ENCODE measurements at regions not wholly inside any gene's neighbourhood (a gene's known extent, or its start where the extent isn't known, plus 50 kb on each side); places are given as distances from the start of the nearest gene placed in this dataset.
A peak's percentile ranks its signal among the peaks of the same experiment; 100 is the strongest.

DNA sequence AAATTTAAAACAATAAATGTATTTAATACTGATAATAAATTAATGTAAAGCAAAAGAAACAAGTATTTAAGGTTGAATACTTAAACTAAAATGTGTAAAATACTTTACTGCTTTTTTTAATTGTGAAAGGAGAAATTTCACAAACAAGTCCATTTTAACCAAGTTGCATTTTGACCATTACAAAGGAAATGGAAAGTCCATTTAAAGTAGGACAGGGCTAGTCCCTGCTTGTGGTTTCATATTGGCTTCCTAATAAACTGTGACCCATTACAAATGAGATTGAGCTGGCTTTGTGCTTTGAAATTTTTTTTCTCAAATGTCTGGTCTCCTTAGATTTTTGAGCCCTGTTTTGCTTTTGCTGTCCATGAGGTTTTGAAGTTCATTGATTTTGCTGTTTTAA, 527.6 kb downstream of the MAFB start:
- Histone ChIP-seq H3K27me3 (no peaks in the 10 kb centered on the region), H3K27ac (no peak overlapping the region), H3K9me3 (no peaks in the 10 kb centered on the region), H3K4me1 (peaks cover 0 to 10% (median 0%) of the 10 kb centered on the region in 4 donors), H3K36me3 (no peaks in the 10 kb centered on the region), H3K4me3 (no peak overlapping the region)
- no peak for DNase-seq (ENCODE audit: low spot score in 2 of 2)
- no peak for TF ChIP-seq EP300 (IDR thresholded peaks at IDR 0.05)
- TF ChIP-seq, protein P1, sequence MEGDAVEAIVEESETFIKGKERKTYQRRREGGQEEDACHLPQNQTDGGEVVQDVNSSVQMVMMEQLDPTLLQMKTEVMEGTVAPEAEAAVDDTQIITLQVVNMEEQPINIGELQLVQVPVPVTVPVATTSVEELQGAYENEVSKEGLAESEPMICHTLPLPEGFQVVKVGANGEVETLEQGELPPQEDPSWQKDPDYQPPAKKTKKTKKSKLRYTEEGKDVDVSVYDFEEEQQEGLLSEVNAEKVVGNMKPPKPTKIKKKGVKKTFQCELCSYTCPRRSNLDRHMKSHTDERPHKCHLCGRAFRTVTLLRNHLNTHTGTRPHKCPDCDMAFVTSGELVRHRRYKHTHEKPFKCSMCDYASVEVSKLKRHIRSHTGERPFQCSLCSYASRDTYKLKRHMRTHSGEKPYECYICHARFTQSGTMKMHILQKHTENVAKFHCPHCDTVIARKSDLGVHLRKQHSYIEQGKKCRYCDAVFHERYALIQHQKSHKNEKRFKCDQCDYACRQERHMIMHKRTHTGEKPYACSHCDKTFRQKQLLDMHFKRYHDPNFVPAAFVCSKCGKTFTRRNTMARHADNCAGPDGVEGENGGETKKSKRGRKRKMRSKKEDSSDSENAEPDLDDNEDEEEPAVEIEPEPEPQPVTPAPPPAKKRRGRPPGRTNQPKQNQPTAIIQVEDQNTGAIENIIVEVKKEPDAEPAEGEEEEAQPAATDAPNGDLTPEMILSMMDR (IDR thresholded peaks at IDR 0.05): no peak
- TF ChIP-seq POLR2A (IDR thresholded peaks at IDR 0.05): no peak

DNA sequence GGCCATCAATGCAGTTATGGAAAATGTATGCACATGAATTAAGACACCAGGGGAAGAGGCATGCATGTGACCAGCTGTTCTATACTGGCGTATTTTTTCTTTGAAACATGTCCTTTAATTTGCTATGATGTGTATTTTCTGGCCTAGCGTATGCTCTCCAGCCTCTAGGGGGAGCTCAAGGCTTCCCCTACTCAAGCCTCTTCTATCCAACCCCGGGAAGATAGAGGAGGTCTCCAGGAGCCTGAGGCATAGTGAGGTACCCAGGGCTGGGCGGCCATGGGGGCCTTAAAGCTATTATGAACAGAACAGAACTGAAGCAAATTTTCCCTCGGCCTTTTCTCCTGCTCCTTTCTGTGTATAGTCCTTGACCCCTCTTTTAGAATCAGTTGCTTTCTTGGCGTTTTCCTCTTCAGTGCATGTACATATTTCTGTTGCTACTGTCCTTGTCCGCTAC, 528.9 kb downstream of the MAFB start:
- Histone ChIP-seq H3K36me3 (no peaks in the 10 kb centered on the region), H3K4me1 (peaks cover 0 to 11% (median 0%) of the 10 kb centered on the region in 4 donors), H3K9me3 (no peaks in the 10 kb centered on the region), H3K4me3 (no peak overlapping the region), H3K27ac (no peak overlapping the region), H3K27me3 (no peaks in the 10 kb centered on the region)
- 71 to 74% methylated on average over 7 of the region's 7 CpGs for WGBS, 2 donors
- TF ChIP-seq POLR2A (IDR thresholded peaks at IDR 0.05): no peak
- TF ChIP-seq, protein P1 (IDR thresholded peaks at IDR 0.05): peak; percentile 47 to 60 (median 54)
- no peak for TF ChIP-seq EP300 (IDR thresholded peaks at IDR 0.05)
- DNase-seq (ENCODE audit: low spot score in 2 of 2): peak; percentile 18 to 51

DNA sequence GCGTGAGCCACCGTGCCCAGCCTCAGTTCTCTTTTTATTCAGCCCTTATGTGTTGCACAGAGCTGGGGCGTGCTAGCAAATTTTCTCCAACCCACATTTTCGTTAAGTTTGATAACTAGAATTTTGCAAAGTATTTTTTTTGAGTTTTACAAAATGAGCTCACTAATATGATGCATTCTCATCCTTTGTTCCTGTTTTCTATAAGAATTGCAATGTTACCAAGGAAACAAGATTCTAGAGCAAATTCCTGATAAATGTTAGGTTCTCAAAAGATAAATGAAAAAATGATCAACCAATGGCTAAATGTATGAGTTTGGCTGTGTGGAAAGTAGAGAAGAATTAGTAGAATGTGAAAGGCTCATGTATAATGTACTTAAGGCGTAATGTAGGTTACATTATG, 529.8 kb downstream of the MAFB start:
- Histone ChIP-seq H3K27me3 (no peaks in the 10 kb centered on the region), H3K27ac (no peak overlapping the region), H3K36me3 (no peaks in the 10 kb centered on the region), H3K4me1 (peaks cover 0 to 18% (median 0%) of the 10 kb centered on the region in 4 donors), H3K4me3 (no peak overlapping the region), H3K9me3 (no peaks in the 10 kb centered on the region)
- DNase-seq (ENCODE audit: low spot score in 2 of 2): no peak
- TF ChIP-seq, protein P1 (IDR thresholded peaks at IDR 0.05): no peak
- no peak for TF ChIP-seq EP300 (IDR thresholded peaks at IDR 0.05)
- TF ChIP-seq POLR2A (IDR thresholded peaks at IDR 0.05): no peak
- whole genome bisulfite sequencing, 2 donors: 91 to 92% methylated on average over 5 of the region's 5 CpGs

DNA sequence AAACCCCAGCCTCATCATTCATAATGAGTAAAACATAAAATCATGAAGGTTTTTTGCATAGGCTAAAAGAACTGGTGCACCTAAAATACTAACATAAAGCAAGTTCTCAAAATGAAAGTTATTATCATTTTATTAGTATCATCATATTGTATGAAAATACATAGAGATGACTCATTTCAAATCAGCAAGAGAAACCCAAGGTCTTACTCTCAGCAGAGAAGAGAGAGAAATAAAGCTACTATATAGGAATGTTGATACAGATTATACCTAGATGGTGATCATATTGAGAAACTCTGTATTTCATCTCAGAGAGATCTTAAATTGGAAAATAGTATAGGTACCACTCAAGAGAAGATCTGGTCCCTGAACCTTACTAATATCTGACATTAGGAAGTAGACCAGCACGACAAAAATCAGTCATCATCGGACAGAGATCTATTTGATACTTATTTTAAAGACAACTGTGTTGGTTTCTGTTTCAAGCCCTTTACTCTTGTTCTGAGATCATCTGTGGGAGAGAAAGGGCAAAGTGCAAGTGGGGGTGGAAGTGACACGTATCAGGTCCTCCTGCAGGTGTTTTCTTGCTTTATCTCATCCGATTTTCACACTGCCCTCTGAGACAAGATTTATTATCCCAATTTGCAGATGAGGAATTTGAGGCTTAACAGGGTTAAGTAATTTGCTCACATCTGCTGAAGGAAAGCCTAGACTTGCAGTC, 532.3 kb downstream of the MAFB start:
- no peak for TF ChIP-seq EP300 (IDR thresholded peaks at IDR 0.05)
- TF ChIP-seq, protein P1 (IDR thresholded peaks at IDR 0.05): no peak
- TF ChIP-seq POLR2A (IDR thresholded peaks at IDR 0.05): no peak
- 40 to 47% methylated on average over 4 of the region's 4 CpGs for WGBS, 2 donors
- Histone ChIP-seq H3K36me3 (no peaks in the 10 kb centered on the region), H3K27me3 (no peaks in the 10 kb centered on the region), H3K4me3 (no peak overlapping the region), H3K9me3 (no peaks in the 10 kb centered on the region), H3K4me1 (peaks cover 0 to 9% (median 0%) of the 10 kb centered on the region in 4 donors), H3K27ac (no peak overlapping the region)
- no peak for DNase-seq (ENCODE audit: low spot score in 2 of 2)

DNA sequence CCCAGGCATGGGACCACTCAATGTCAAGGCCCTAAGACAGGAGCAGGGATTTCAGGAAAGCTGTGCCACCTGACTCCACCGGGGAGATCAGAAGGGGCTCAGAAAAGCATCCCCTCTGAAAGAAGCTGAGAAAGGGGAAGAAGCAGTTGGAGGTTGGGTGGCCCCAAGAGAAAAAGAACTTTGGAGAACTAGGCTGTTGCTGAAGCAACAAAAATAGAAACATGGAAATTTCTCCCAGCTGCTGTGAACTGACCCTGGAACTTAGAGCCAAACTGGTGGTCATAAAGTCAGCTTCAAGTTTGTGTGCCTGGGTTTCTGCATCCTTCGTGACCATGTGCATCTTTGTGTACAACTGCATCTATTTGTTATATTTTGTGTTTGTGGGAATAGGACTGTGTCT, 534.5 kb downstream of the MAFB start:
- TF ChIP-seq POLR2A (IDR thresholded peaks at IDR 0.05) (no peak), EP300 (IDR thresholded peaks at IDR 0.05) (no peak)
- TF ChIP-seq, protein P1 (IDR thresholded peaks at IDR 0.05): no peak
- DNase-seq (ENCODE audit: low spot score in 2 of 2): no peak
- Histone ChIP-seq H3K9me3 (no peaks in the 10 kb centered on the region), H3K36me3 (no peaks in the 10 kb centered on the region), H3K4me3 (no peak overlapping the region), H3K4me1 (peaks cover 0 to 10% (median 0%) of the 10 kb centered on the region in 4 donors), H3K27ac (no peak overlapping the region), H3K27me3 (no peaks in the 10 kb centered on the region)
- 54 to 63% methylated on average over 2 of the region's 2 CpGs for WGBS, 2 donors

All from tibial nerve (tissue), 4 donors.